Mucosa of stomach (tissue), 1 donor: ENCODE measurements at regions not wholly inside any gene's neighbourhood (a gene's known extent, or its start where the extent isn't known, plus 50 kb on each side); places are given as distances from the start of the nearest gene placed in this dataset.

ENCODE experiments used
- H3K27me3 ChIP-seq: one replicate; pipeline ENCODE4 v1.7.0; 2013; ENCODE audit warnings: mild to moderate bottlenecking, low read length; ENCODE audit not compliant: control insufficient read depth, insufficient read depth
- H3K36me3 ChIP-seq: one replicate; pipeline ENCODE4 v1.7.0; 2013; ENCODE audit warnings: low read length; ENCODE audit not compliant: control insufficient read depth, insufficient read depth
- H3K4me1 ChIP-seq: one replicate; pipeline ENCODE4 v1.7.0; 2013; ENCODE audit warnings: mild to moderate bottlenecking, low read length; ENCODE audit not compliant: control insufficient read depth, insufficient read depth
- H3K4me3 ChIP-seq: one replicate; pipeline ENCODE4 v1.7.0; 2013; ENCODE audit warnings: low read length
- H3K9ac ChIP-seq: one replicate; pipeline ENCODE4 v1.7.0; 2013; ENCODE audit warnings: mild to moderate bottlenecking, low read length, moderate library complexity
- H3K9me3 ChIP-seq: one replicate; pipeline ENCODE4 v1.7.0; 2013; ENCODE audit warnings: mild to moderate bottlenecking, low read length, moderate library complexity; ENCODE audit not compliant: control insufficient read depth
- donor health status: Pancreatic carcinoma.

DNA sequence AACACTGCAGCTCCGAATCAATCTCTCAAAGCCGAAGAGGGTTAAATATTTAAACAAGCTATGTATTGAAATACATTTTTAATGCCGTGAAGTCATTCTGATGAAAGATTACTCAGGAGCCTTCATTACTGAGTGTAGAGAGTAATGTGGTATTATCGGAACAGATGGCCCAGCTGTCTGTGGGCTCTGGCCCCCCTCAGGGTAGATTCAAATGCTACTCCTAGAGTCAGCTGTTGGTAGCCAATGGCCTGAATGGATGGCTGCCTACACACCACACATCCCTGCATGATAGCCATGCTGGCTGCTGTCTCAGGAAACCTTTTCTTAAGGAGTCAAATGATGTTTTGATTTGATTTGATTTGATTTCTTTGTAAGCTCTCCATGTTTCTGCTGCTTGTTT, 732.3 kb upstream of the CELF4 start:
- no peaks in the 10 kb centered on the region for H3K27me3 ChIP-seq
- H3K36me3 ChIP-seq, result no peaks in the 10 kb centered on the region
- H3K4me1 ChIP-seq, result no peaks in the 10 kb centered on the region

GRCh38 chr18:38290229-38290628, 724.6 kb upstream of the CELF4 start:
- H3K9me3 ChIP-seq, result no peaks in the 10 kb centered on the region
- no peaks in the 10 kb centered on the region for H3K36me3 ChIP-seq
- H3K4me3 ChIP-seq, result no peak overlapping the region
- H3K27me3 ChIP-seq, result no peaks in the 10 kb centered on the region
- no peaks in the 10 kb centered on the region for H3K4me1 ChIP-seq
- H3K9ac ChIP-seq, result no peak overlapping the region

More for the DNA sequence above, 732.3 kb upstream of the CELF4 start:
- Histone ChIP-seq H3K9me3 (no peaks in the 10 kb centered on the region), H3K4me3 (no peak overlapping the region), H3K9ac (no peak overlapping the region)

DNA sequence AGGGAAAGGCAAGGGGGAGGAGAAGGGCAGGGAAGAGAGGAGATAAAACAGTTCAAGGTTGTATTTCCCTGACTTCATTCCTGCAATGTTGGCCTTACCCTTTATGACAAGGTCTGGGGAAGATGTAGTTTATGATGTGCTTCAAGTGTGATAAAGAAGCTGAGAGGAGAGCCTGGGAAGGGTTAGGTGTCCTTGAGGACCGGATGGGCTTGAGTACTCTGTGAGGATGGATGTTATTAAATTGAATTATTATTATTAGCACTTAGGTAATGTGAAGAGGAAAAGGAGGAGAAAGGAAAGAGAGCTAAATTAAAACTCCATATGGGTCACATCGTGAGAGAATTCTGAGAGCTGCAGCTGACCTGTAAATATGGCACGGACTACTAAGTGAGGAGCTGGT, 719.4 kb upstream of the CELF4 start:
- Histone ChIP-seq H3K9me3 (no peaks in the 10 kb centered on the region), H3K27me3 (no peaks in the 10 kb centered on the region), H3K36me3 (no peaks in the 10 kb centered on the region), H3K9ac (no peak overlapping the region), H3K4me3 (no peak overlapping the region), H3K4me1 (no peaks in the 10 kb centered on the region)

- no peaks in the 10 kb centered on the region for H3K4me1 ChIP-seq
- H3K27me3 ChIP-seq, result no peaks in the 10 kb centered on the region
- no peaks in the 10 kb centered on the region for H3K36me3 ChIP-seq
- no peaks in the 10 kb centered on the region for H3K9me3 ChIP-seq
- no peak overlapping the region for H3K9ac ChIP-seq
- no peak overlapping the region for H3K4me3 ChIP-seq
Observed at GRCh38 chr18:38263066-38263465, 697.5 kb upstream of the CELF4 start.

DNA sequence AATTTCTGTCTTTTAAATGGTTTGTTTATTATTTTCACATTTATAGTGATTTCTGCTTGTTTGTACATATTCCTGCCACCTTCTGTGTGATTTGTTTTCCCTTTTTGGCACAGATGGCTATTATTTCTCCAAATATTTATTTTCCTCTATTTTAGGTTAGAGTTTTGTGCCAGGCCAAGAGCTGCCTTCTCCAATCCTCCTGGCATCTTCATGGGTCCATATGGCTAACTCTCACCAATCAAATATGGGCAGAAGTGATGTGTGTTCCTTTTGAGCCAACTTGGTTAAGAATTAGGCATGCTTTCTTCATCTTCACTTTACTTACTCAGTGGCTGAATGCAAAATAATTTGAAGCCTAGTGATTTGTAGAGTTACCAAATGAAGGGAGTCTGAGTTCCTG, 697.1 kb upstream of the CELF4 start:
- Histone ChIP-seq H3K4me3 (no peak overlapping the region), H3K9me3 (no peaks in the 10 kb centered on the region), H3K36me3 (no peaks in the 10 kb centered on the region), H3K4me1 (no peaks in the 10 kb centered on the region), H3K27me3 (no peaks in the 10 kb centered on the region), H3K9ac (no peak overlapping the region)

DNA sequence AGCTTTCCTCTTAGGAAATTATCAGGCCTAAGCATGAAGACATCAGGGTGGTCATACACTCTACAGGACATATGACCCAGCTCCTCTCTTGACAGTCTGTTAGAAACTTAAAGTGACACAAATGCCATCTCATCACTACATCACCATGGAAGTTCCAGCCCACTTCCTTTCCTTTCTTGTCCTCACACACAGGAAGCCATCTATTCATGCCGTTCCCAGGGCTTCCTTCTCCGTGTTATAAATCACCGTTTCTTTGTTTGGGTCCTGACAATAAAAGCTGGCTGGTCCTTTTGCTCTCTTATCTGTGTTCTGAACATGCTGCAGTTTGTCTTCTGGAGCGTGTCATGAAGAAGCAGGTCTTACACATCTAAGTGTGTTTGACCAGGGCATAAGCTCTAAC, 692.1 kb upstream of the CELF4 start:
- no peak overlapping the region for H3K4me3 ChIP-seq
- H3K9ac ChIP-seq, result no peak overlapping the region
- H3K27me3 ChIP-seq, result no peaks in the 10 kb centered on the region
- H3K4me1 ChIP-seq, result no peaks in the 10 kb centered on the region
- no peaks in the 10 kb centered on the region for H3K9me3 ChIP-seq
- H3K36me3 ChIP-seq, result no peaks in the 10 kb centered on the region

DNA sequence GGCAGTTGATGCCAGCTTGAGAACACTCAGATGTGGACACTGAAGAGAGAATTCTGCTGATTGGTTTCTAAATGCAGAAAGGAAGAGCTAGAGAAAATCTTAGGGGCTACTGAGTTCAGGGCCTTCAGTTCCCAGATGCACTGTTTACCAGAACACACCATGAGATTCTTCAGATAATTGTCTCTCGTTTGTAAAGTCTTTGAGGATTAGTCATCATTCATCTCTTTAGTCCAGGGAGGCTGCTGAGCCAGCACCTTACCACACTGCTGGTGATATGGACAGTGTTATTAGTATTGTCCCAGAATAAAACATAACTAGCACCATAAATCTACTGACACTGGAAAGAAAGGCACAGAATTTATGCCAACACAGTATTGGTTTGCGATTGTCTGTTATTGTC, 690.8 kb upstream of the CELF4 start:
- Histone ChIP-seq H3K27me3 (no peaks in the 10 kb centered on the region), H3K4me1 (no peaks in the 10 kb centered on the region), H3K9ac (no peak overlapping the region), H3K9me3 (no peaks in the 10 kb centered on the region), H3K36me3 (no peaks in the 10 kb centered on the region), H3K4me3 (no peak overlapping the region)

DNA sequence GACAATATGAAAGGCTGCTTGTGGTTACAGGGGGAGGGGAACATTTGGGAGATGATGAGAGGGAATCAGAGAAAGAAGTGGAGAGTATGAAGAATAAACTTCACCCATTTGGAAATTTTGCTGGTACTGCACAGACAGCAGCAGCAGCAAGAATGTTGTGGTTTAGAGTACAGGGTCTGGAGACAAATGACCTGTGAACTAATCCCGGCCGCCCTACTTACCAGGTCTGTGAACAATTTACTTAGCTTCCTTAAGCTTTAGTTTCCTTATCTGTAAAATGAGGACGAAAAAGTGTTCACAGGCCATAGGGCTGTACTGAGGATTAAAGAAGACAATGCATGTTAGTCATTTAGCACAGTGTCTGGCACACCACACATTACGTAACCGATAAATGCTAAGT, 685.4 kb upstream of the CELF4 start:
- Histone ChIP-seq H3K4me3 (no peak overlapping the region), H3K4me1 (no peaks in the 10 kb centered on the region), H3K9ac (no peak overlapping the region), H3K36me3 (no peaks in the 10 kb centered on the region), H3K9me3 (no peaks in the 10 kb centered on the region), H3K27me3 (no peaks in the 10 kb centered on the region)

GRCh38 chr18:38244480-38244879, 678.9 kb upstream of the CELF4 start:
- no peaks in the 10 kb centered on the region for H3K36me3 ChIP-seq

GRCh38 chr18:38243291-38243690, 677.7 kb upstream of the CELF4 start:
- H3K9ac ChIP-seq, result no peak overlapping the region
- no peak overlapping the region for H3K4me3 ChIP-seq
- no peaks in the 10 kb centered on the region for H3K4me1 ChIP-seq
- no peaks in the 10 kb centered on the region for H3K27me3 ChIP-seq
- H3K9me3 ChIP-seq, result no peaks in the 10 kb centered on the region
- no peaks in the 10 kb centered on the region for H3K36me3 ChIP-seq

More at GRCh38 chr18:38244480-38244879, 678.9 kb upstream of the CELF4 start:
- H3K27me3 ChIP-seq, result no peaks in the 10 kb centered on the region
- H3K4me3 ChIP-seq, result no peak overlapping the region
- no peaks in the 10 kb centered on the region for H3K4me1 ChIP-seq
- H3K9ac ChIP-seq, result no peak overlapping the region
- no peaks in the 10 kb centered on the region for H3K9me3 ChIP-seq

DNA sequence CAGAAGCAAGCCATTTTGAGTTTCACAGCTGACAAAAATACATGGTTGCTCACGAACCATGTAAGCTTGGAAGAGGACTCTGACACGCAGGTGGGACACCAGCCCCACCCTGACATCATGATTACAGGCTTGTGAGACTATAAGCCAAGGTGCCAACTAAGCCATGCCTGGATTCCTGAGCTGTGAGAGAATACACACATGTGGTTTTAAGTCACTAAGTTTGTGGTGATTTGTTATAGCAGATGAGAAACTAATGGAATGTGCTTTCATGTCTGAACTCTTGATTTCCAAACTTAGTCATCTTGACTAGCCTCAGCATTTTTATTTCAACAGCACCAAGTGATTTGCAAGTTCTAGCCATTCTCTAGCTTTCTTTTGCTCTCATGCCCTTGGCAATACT, 676.1 kb upstream of the CELF4 start:
- Histone ChIP-seq H3K9me3 (no peaks in the 10 kb centered on the region), H3K27me3 (no peaks in the 10 kb centered on the region), H3K4me3 (no peak overlapping the region), H3K4me1 (no peaks in the 10 kb centered on the region), H3K9ac (no peak overlapping the region), H3K36me3 (no peaks in the 10 kb centered on the region)

DNA sequence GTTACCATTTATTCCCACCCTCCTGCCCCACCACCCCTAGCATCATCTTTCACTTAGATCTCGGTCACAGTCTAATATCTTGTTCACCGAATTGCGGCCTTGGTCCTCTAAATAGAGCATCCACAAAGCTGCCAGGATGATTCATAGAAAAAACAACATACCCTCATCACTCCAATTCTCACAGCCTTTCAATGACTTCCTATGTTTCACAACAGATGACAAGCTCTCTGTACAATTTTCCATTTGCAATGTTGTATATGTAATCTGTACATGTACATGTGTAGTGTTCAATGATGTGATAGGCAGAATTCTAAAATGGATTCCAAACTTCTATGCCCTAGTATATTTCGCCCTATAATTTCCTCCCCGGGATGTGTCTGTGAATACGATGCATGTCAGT, 675.6 kb upstream of the CELF4 start:
- H3K4me1 ChIP-seq, result no peaks in the 10 kb centered on the region
- no peak overlapping the region for H3K9ac ChIP-seq
- no peaks in the 10 kb centered on the region for H3K9me3 ChIP-seq
- no peaks in the 10 kb centered on the region for H3K27me3 ChIP-seq
- no peak overlapping the region for H3K4me3 ChIP-seq
- H3K36me3 ChIP-seq, result no peaks in the 10 kb centered on the region

DNA sequence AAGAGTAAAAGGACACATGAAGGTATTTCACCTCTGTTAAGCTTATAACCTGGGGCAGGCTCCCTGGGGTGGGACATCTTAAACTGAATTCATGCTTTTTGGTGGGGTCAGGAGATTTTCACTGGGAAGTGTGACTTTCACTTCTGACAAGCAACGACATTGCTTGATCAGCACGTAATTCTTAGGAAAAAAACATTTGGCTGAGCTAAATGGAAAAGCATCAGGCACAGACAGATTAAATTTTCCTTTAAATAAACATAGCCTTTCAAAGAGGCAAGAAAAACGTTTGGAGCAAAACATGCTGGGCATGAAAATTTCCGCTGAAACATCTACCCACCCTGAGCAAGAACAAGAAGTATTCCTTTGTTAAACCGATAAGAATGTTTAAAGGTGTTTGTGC, 674.0 kb upstream of the CELF4 start:
- H3K9me3 ChIP-seq, result no peaks in the 10 kb centered on the region
- no peak overlapping the region for H3K9ac ChIP-seq
- H3K4me3 ChIP-seq, result no peak overlapping the region
- no peaks in the 10 kb centered on the region for H3K4me1 ChIP-seq
- H3K27me3 ChIP-seq, result no peaks in the 10 kb centered on the region
- H3K36me3 ChIP-seq, result no peaks in the 10 kb centered on the region
